Neutrophil (primary cell): ENCODE measurements at regions not wholly inside any gene's neighbourhood (a gene's known extent, or its start where the extent isn't known, plus 50 kb on each side); places are given as distances from the start of the nearest gene placed in this dataset.
A peak's percentile ranks its signal among the peaks of the same experiment; 100 is the strongest.

Source experiments
- H3K27ac ChIP-seq: fragments of 200-600 bp; sonication (generic); 2 replicates; pipeline ENCODE4 v1.5.1; 2016; ENCODE audit warnings: mild to moderate bottlenecking, moderate library complexity
- H3K27me3 ChIP-seq: fragments of 200-600 bp; sonication (generic); 2 replicates; pipeline ENCODE4 v1.6.0; 2016; ENCODE audit warnings: mild to moderate bottlenecking
- H3K36me3 ChIP-seq: fragments of 200-600 bp; sonication (generic); 2 replicates; pipeline ENCODE4 v1.5.1; 2017
- H3K4me1 ChIP-seq, 2 experiments: fragments of 200-600 bp in 1 of 2; sonication (generic) in 1 of 2; 1 replicate in 1 of 2; 2 replicates in 1 of 2; pipeline versions ENCODE4 v1.5.1 to v1.6.1; 2013 to 2016; ENCODE audit warnings: low read depth in 1 of 2, low read length in 1 of 2, mild to moderate bottlenecking in 1 of 2, moderate library complexity in 1 of 2; ENCODE audit not compliant: control insufficient read depth in 1 of 2, insufficient read depth in 1 of 2
- H3K4me3 ChIP-seq, 2 experiments: fragments of 200-600 bp in 1 of 2; sonication (generic) in 1 of 2; 1 replicate in 1 of 2; 2 replicates in 1 of 2; pipeline ENCODE4 v1.5.1; 2013 to 2016; ENCODE audit warnings: low read depth in 1 of 2, low read length in 1 of 2, mild to moderate bottlenecking in 1 of 2, moderate library complexity in 1 of 2
- H3K9me3 ChIP-seq: fragments of 200-600 bp; sonication (generic); 2 replicates; pipeline ENCODE4 v1.5.1; 2016
- TF ChIP-seq, protein P1 (sequence below): fragments of 200-600 bp; sonication (generic); IDR thresholded peaks from 2 replicates; pipeline ENCODE4 v1.5.1; 2016; ENCODE audit warnings: antibody characterized with exemption

DNA sequence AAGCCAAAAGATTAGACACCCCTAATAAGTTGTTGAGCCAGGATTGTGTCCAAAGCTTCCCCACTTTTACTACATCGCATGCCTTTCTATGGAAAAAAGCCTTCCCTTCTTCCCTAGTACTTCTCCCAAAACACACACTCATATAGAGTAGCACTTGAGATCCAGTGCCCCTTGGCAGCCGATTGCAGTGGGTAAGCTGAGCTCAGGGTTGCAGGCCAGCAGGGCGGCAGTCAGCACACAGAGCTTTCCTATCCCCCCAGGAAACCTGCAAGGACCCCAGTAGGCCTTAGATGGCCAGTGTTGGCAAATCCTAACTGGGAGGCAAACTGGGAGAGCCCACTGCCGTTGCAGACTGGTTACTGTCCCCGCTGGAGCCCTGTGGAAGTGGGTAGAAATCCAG, 75.7 kb upstream of the C15orf39 start:
- H3K4me3 ChIP-seq = peak overlapping the region in 1 of 2 experiments; percentile 37
- H3K4me1 ChIP-seq = peaks cover 76 to 77% of the 10 kb centered on the region in 2 experiments
- H3K36me3 ChIP-seq = no peaks in the 10 kb centered on the region
- H3K9me3 ChIP-seq = no peaks in the 10 kb centered on the region
- TF ChIP-seq, protein P1, sequence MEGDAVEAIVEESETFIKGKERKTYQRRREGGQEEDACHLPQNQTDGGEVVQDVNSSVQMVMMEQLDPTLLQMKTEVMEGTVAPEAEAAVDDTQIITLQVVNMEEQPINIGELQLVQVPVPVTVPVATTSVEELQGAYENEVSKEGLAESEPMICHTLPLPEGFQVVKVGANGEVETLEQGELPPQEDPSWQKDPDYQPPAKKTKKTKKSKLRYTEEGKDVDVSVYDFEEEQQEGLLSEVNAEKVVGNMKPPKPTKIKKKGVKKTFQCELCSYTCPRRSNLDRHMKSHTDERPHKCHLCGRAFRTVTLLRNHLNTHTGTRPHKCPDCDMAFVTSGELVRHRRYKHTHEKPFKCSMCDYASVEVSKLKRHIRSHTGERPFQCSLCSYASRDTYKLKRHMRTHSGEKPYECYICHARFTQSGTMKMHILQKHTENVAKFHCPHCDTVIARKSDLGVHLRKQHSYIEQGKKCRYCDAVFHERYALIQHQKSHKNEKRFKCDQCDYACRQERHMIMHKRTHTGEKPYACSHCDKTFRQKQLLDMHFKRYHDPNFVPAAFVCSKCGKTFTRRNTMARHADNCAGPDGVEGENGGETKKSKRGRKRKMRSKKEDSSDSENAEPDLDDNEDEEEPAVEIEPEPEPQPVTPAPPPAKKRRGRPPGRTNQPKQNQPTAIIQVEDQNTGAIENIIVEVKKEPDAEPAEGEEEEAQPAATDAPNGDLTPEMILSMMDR = no peak
- no peaks in the 10 kb centered on the region for H3K27me3 ChIP-seq
- peak overlapping the region; percentile 98 for H3K27ac ChIP-seq

DNA sequence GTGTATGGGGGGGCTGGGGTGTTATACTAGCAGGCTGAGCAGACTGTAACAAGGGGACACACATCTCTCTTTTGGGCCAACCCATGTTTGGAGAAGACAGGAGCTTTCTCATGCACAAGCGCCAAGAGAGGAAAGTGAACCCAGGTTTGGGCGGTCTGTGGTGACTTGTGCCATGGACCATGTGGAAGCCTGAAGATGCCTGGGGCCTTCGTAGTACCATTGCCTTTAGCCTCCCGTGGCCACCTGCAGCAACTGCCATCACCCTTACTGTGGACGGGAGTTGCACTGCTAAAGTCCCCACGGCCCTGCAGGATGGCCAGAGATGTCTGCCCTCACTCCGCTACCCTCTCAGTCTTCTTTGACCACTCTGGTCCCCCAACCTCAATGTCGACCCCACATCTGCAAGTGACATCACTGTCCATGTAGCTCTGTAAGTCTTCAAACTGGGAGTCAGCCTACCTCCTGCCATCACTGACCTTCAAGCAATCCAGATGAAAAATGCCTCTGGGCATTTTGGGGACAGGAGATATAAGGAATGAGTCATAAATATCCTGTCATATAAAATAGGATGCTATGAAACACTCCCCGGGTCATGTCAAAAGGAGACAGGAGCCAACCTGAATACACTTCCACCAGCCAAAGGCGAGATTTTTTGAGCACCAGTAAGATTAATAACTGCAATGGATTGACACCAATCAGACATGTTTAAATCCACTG, 74.7 kb upstream of the C15orf39 start:
- Histone ChIP-seq H3K4me1 (peaks cover 87 to 88% of the 10 kb centered on the region in 2 experiments), H3K27ac (peak overlapping the region; percentile 98), H3K36me3 (no peaks in the 10 kb centered on the region), H3K4me3 (no peak overlapping the region), H3K27me3 (no peaks in the 10 kb centered on the region), H3K9me3 (no peaks in the 10 kb centered on the region)
- TF ChIP-seq, protein P1 = no peak

DNA sequence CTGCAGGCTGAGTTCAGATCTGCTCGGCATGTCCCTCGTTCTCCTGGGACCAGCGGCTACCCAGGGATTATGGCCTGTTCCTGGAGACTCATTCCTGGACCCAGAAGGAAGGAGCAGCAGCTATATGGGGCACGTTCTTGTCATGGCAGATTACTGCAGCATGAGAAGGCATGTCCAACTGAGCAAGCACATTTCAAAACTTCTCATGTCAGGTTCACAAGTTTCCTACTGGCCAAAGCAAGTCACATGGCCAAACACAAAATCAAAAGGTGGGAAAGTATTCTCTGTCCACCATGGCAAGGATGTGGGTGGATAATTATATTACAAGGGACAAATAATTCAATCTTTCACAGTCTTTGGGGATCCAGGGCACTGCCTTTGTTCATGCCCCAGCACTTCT, 71.9 kb upstream of the C15orf39 start:
- Histone ChIP-seq H3K4me3 (peak overlapping the region in 1 of 2 experiments; percentile 47), H3K36me3 (no peaks in the 10 kb centered on the region), H3K9me3 (no peaks in the 10 kb centered on the region), H3K4me1 (peaks cover 78 to 80% of the 10 kb centered on the region in 2 experiments), H3K27ac (peak overlapping the region; percentile 99), H3K27me3 (no peaks in the 10 kb centered on the region)
- TF ChIP-seq, protein P1 = no peak

GRCh38 chr15:75131269-75131643, 70.4 kb upstream of the C15orf39 start:
- Histone ChIP-seq H3K4me1 (peaks cover 68 to 70% of the 10 kb centered on the region in 2 experiments), H3K36me3 (no peaks in the 10 kb centered on the region), H3K4me3 (peak overlapping the region; percentile 39 to 47), H3K27ac (peak overlapping the region; percentile 99), H3K9me3 (no peaks in the 10 kb centered on the region), H3K27me3 (no peaks in the 10 kb centered on the region)
- TF ChIP-seq, protein P1 = peak; percentile 27

DNA sequence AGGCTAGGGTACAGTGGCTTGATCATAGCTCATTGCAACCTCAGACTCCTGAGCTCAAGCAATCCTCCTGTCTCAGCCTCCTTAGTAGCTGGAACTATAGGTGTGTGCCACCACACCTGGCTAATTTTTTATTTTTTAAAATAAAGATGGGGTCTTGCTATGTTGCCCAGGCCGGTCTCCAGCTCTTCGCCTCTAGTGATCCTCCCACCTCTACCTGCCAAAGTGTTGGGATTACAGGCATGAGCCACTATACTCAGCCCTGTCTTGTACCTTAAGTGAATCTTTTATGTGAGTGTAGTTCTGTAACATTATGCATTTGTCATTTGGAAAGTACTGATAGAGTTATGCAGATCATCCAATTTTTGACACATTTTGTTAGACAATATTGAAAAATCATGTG, 66.9 kb upstream of the C15orf39 start:
- TF ChIP-seq, protein P1 = no peak
- peaks cover 33 to 38% of the 10 kb centered on the region in 2 experiments for H3K4me1 ChIP-seq
- H3K27me3 ChIP-seq = no peaks in the 10 kb centered on the region

More for the DNA sequence above, 66.9 kb upstream of the C15orf39 start:
- H3K9me3 ChIP-seq = no peaks in the 10 kb centered on the region
- no peak overlapping the region for H3K27ac ChIP-seq
- H3K36me3 ChIP-seq = no peaks in the 10 kb centered on the region
- no peak overlapping the region for H3K4me3 ChIP-seq
